ENCODE measurements at regions not wholly inside any gene's neighbourhood (a gene's known extent, or its start where the extent isn't known, plus 50 kb on each side); places are given as distances from the start of the nearest gene placed in this dataset.

DNA sequence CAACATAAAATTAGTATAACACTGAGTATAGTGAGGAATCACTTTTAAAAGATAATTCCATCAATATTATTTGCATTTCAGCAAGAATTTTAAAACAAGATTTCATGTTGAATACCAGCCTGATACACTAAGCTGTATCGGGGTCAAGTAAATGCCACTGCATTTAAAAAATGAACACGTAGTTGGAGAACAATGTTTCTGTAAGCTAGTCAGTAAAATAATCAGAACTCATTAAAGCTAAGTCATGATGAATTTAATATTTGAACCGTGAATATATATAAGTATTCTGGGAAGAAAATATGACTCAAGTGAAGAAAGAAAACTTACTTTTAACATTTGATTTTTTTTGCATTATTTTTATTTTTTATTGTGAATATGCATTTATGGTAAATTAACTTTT is 611.0 kb upstream of the PABPC4L start:
- 82% methylated on average over 3 of the region's 3 CpGs for WGBS
- Histone ChIP-seq H3K27me3 (replicated peaks; ENCODE audit: insufficient read depth) (no peaks in the 10 kb centered on the region), H3K27ac (no peak overlapping the region), H3K9me3 (no peaks in the 10 kb centered on the region), H3K4me3 (no peak overlapping the region), H3K4me1 (replicated peaks) (no peaks in the 10 kb centered on the region), H3K36me3 (no peaks in the 10 kb centered on the region)
- intact Hi-C loops (cut with DNase I), result no loop called here
- TF ChIP-seq POLR2AphosphoS5 (IDR thresholded peaks at IDR 0.05) (no peak), POLR2A (IDR thresholded peaks at IDR 0.05) (no peak)
- TF ChIP-seq, protein P1, sequence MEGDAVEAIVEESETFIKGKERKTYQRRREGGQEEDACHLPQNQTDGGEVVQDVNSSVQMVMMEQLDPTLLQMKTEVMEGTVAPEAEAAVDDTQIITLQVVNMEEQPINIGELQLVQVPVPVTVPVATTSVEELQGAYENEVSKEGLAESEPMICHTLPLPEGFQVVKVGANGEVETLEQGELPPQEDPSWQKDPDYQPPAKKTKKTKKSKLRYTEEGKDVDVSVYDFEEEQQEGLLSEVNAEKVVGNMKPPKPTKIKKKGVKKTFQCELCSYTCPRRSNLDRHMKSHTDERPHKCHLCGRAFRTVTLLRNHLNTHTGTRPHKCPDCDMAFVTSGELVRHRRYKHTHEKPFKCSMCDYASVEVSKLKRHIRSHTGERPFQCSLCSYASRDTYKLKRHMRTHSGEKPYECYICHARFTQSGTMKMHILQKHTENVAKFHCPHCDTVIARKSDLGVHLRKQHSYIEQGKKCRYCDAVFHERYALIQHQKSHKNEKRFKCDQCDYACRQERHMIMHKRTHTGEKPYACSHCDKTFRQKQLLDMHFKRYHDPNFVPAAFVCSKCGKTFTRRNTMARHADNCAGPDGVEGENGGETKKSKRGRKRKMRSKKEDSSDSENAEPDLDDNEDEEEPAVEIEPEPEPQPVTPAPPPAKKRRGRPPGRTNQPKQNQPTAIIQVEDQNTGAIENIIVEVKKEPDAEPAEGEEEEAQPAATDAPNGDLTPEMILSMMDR (IDR thresholded peaks at IDR 0.05), result no peak
- DNase-seq (ENCODE audit: low spot score), result no peak

DNA sequence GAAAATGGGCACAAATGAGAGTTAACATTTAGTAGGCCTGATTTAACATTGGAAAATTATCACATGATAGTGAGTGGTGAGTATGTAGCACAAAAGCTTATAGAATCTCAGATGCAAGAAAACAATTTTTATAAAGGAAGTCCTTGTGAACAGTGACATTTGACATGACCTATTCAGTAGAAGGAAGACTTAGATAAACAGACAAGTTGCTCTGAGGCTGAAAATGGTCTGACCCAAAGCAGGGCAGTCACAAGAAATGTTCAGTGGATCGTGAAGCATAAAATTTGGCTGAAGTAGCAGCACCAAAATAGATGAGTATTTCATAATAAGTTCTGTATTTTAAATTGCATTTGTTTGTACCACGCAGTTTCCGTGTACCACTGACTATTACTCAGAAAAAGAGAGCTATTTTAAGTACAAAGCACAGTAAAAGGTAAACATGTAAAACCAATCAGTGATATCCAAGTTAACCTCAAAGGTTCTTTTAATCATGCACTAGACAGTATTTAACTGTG is 605.7 kb upstream of the PABPC4L start:
- Histone ChIP-seq H3K27ac (no peak overlapping the region), H3K36me3 (no peaks in the 10 kb centered on the region), H3K27me3 (replicated peaks; ENCODE audit: insufficient read depth) (no peaks in the 10 kb centered on the region), H3K4me3 (no peak overlapping the region), H3K9me3 (no peaks in the 10 kb centered on the region), H3K4me1 (replicated peaks) (no peaks in the 10 kb centered on the region)
- intact Hi-C loops (cut with DNase I), result no loop called here
- TF ChIP-seq POLR2AphosphoS5 (IDR thresholded peaks at IDR 0.05), result no peak
- TF ChIP-seq POLR2A (IDR thresholded peaks at IDR 0.05), result no peak
- TF ChIP-seq, protein P1 (IDR thresholded peaks at IDR 0.05), result no peak
- DNase-seq (ENCODE audit: low spot score), result no peak
- 35% methylated on average over 3 of the region's 3 CpGs for WGBS

DNA sequence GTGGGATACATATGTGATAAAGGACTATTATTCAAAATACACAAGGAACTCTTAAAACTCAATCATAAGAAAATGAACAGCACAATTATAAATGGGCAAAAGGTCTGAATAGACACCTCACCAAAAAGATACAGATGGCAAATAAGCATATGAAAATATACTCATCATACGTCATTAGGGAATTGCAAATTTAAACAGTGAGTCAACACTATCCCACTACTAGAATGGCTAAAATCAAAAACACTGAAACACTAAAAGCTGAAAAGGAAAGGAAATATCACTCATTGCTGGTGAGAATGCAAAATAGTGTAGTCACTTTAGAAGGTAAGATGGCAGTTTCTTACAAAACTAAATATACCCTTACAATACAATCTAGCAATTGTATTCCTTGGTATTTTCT is 597.0 kb upstream of the PABPC4L start:
- Histone ChIP-seq H3K27ac (no peak overlapping the region), H3K36me3 (no peaks in the 10 kb centered on the region), H3K4me1 (replicated peaks) (no peaks in the 10 kb centered on the region), H3K4me3 (no peak overlapping the region), H3K27me3 (replicated peaks; ENCODE audit: insufficient read depth) (no peaks in the 10 kb centered on the region), H3K9me3 (no peaks in the 10 kb centered on the region)
- no peak for DNase-seq (ENCODE audit: low spot score)
- intact Hi-C loops (cut with DNase I), result no loop called here
- 94% methylated on average over 1 of the region's 1 CpG for WGBS
- no peak for TF ChIP-seq POLR2A (IDR thresholded peaks at IDR 0.05)
- TF ChIP-seq, protein P1 (IDR thresholded peaks at IDR 0.05), result no peak
- TF ChIP-seq POLR2AphosphoS5 (IDR thresholded peaks at IDR 0.05), result no peak

DNA sequence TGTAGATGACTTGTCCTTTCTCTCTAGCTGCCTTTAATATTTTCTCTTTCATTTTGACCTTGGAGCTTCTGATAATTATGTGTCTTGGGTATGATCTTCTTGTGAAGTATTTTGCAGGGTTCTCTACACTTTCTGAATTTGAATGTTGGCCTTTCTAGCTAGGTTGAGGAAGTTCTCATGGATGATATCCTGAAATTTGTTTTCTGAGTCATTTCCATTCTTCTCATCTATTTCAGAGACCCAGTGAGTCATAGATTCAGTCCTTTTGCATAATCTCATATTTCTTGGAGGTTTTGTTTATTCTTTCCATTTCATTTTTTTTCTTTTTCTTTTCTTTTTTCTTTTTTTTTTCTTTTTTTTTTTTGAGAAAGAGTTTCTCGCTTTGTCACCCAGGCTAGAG is 585.7 kb upstream of the PABPC4L start:
- Histone ChIP-seq H3K4me3 (no peak overlapping the region), H3K4me1 (replicated peaks) (no peaks in the 10 kb centered on the region), H3K36me3 (no peaks in the 10 kb centered on the region), H3K27ac (no peak overlapping the region), H3K9me3 (no peaks in the 10 kb centered on the region), H3K27me3 (replicated peaks; ENCODE audit: insufficient read depth) (no peaks in the 10 kb centered on the region)
- 100% methylated on average over 1 of the region's 1 CpG for WGBS
- DNase-seq (ENCODE audit: low spot score), result no peak
- intact Hi-C loops (cut with DNase I), result no loop called here
- no peak for TF ChIP-seq POLR2AphosphoS5 (IDR thresholded peaks at IDR 0.05)
- TF ChIP-seq, protein P1 (IDR thresholded peaks at IDR 0.05), result no peak
- TF ChIP-seq POLR2A (IDR thresholded peaks at IDR 0.05), result no peak

DNA sequence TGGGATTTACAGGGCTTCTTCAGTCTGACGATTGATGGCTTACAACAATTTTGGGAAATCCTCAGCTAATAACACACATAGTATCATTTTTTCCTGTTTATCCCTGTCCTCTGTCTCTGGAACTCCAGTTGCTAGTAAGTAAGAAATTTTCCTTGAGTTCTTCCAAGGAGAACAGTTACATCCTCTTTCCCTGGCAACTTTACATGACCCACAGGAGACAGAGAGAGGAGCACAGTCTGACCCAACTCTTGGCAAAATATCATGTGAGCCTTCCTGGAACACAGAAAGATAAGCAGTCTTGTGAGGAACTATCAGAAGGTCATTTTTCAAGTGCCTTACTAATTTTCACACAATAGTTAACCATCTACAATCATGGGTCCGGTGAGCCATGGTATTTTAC is 578.7 kb upstream of the PABPC4L start:
- TF ChIP-seq, protein P1 (IDR thresholded peaks at IDR 0.05), result no peak
- TF ChIP-seq POLR2AphosphoS5 (IDR thresholded peaks at IDR 0.05) (no peak), POLR2A (IDR thresholded peaks at IDR 0.05) (no peak)
- Histone ChIP-seq H3K4me1 (replicated peaks) (no peaks in the 10 kb centered on the region), H3K27ac (no peak overlapping the region), H3K36me3 (no peaks in the 10 kb centered on the region), H3K9me3 (no peaks in the 10 kb centered on the region), H3K4me3 (no peak overlapping the region), H3K27me3 (replicated peaks; ENCODE audit: insufficient read depth) (no peaks in the 10 kb centered on the region)
- no peak for DNase-seq (ENCODE audit: low spot score)
- WGBS, result 48% methylated on average over 2 of the region's 2 CpGs
- intact Hi-C loops (cut with DNase I), result no loop called here

All from prostate gland (tissue), 2 donors.